T-helper 17 cell (primary cell): ENCODE measurements at regions not wholly inside any gene's neighbourhood (a gene's known extent, or its start where the extent isn't known, plus 50 kb on each side); places are given as distances from the start of the nearest gene placed in this dataset.
A peak's percentile ranks its signal among the peaks of the same experiment; 100 is the strongest.
"Not testable (repeated sequence)": the region's sequence is repeated elsewhere in the genome, so short reads cannot be mapped to it uniquely, and the experiment has no call there.

Experiments
- ATAC-seq: fragments of 150-1000 bp; cut with Tn5 transposase; 2 replicates; pipeline ENCODE4 v1.10.0; 2021; ENCODE audit warnings: mild to moderate bottlenecking, moderate library complexity
- DNase-seq, 3 donors: peaks; one replicate each; pipeline versions ENCODE4 v3.0.0 to v3.0.0-alpha.2; 2020 to 2021
- H3K9me3 ChIP-seq: one replicate; pipeline ENCODE4 v1.7.0; 2013; ENCODE audit warnings: low read length, mild to moderate bottlenecking; ENCODE audit not compliant: control insufficient read depth, poor library complexity, severe bottlenecking
- H3K27ac Mint-ChIP-seq: one replicate; pipeline ENCODE4 v1.8.0; 2022; ENCODE audit warnings: mild to moderate bottlenecking, moderate library complexity, mixed read lengths
- H3K27me3 Mint-ChIP-seq: one replicate; pipeline ENCODE4 v1.8.0; 2022; ENCODE audit warnings: mixed read lengths
- H3K36me3 Mint-ChIP-seq: one replicate; pipeline ENCODE4 v1.8.0; 2022; ENCODE audit warnings: low read depth, mixed read lengths
- H3K4me1 Mint-ChIP-seq: one replicate; pipeline ENCODE4 v1.8.0; 2022; ENCODE audit warnings: mild to moderate bottlenecking, mixed read lengths
- H3K4me3 Mint-ChIP-seq: one replicate; pipeline ENCODE4 v1.8.0; 2022; ENCODE audit warnings: mild to moderate bottlenecking, moderate library complexity, mixed read lengths

- no peaks in the 10 kb centered on the region for H3K9me3 ChIP-seq
- ATAC-seq (no peak), DNase-seq (no peak)
- Mint-ChIP-seq H3K36me3 (no peaks in the 10 kb centered on the region), H3K4me1 (peaks cover 14% of the 10 kb centered on the region), H3K27me3 (peaks cover 56% of the 10 kb centered on the region), H3K4me3 (no peak overlapping the region), H3K27ac (no peak overlapping the region)
Observed at GRCh38 chr17:21508211-21508610, 132.1 kb downstream of the KCNJ12 start.

- H3K27me3 Mint-ChIP-seq = peaks cover 60% of the 10 kb centered on the region
- not testable (repeated sequence) for H3K4me3 Mint-ChIP-seq, H3K27ac Mint-ChIP-seq, H3K36me3 Mint-ChIP-seq, ATAC-seq, H3K9me3 ChIP-seq, DNase-seq
- peaks cover 14% of the 10 kb centered on the region for H3K4me1 Mint-ChIP-seq
Observed at GRCh38 chr17:21509356-21509755, 133.2 kb downstream of the KCNJ12 start.

GRCh38 chr17:21510686-21511362 is 134.7 kb downstream of the KCNJ12 start:
- peaks cover 14% of the 10 kb centered on the region for H3K4me1 Mint-ChIP-seq
- H3K4me3 Mint-ChIP-seq = peak overlapping the region; percentile 82
- DNase-seq (no peak), ATAC-seq (peak; percentile 34)
- no peak overlapping the region for H3K27ac Mint-ChIP-seq
- no peaks in the 10 kb centered on the region for H3K36me3 Mint-ChIP-seq
- H3K27me3 Mint-ChIP-seq = peaks cover 61% of the 10 kb centered on the region
- no peaks in the 10 kb centered on the region for H3K9me3 ChIP-seq

GRCh38 chr17:21511363-21512195 is 135.4 kb downstream of the KCNJ12 start:
- Mint-ChIP-seq H3K4me3 (peak overlapping the region; percentile 82), H3K27me3 (peaks cover 64% of the 10 kb centered on the region), H3K4me1 (peaks cover 14% of the 10 kb centered on the region), H3K27ac (no peak overlapping the region), H3K36me3 (no peaks in the 10 kb centered on the region)
- peak; percentile 37 to 52 (median 51) for DNase-seq
- H3K9me3 ChIP-seq = no peaks in the 10 kb centered on the region
- ATAC-seq = peak; percentile 83

- DNase-seq (no peak), ATAC-seq (peak; percentile 8)
- H3K4me1 Mint-ChIP-seq = peaks cover 14% of the 10 kb centered on the region
- no peaks in the 10 kb centered on the region for H3K9me3 ChIP-seq
- no peak overlapping the region for H3K27ac Mint-ChIP-seq
- H3K4me3 Mint-ChIP-seq = peak overlapping the region; percentile 82
- H3K36me3 Mint-ChIP-seq = no peaks in the 10 kb centered on the region
- peaks cover 58% of the 10 kb centered on the region for H3K27me3 Mint-ChIP-seq
Observed at GRCh38 chr17:21512307-21513011, 136.3 kb downstream of the KCNJ12 start.

- ATAC-seq (peak; percentile 75), DNase-seq (peak; percentile 54 to 65 (median 61))
- Mint-ChIP-seq H3K4me3 (peak overlapping the region; percentile 67), H3K27me3 (peaks cover 58% of the 10 kb centered on the region), H3K36me3 (no peaks in the 10 kb centered on the region), H3K27ac (no peak overlapping the region), H3K4me1 (peaks cover 14% of the 10 kb centered on the region)
- H3K9me3 ChIP-seq = no peaks in the 10 kb centered on the region
Observed at GRCh38 chr17:21513012-21513570, 136.9 kb downstream of the KCNJ12 start.

- H3K36me3 Mint-ChIP-seq, DNase-seq, H3K9me3 ChIP-seq, ATAC-seq, H3K27ac Mint-ChIP-seq, H3K4me3 Mint-ChIP-seq: not testable (repeated sequence)
- Mint-ChIP-seq H3K4me1 (peaks cover 14% of the 10 kb centered on the region), H3K27me3 (peaks cover 57% of the 10 kb centered on the region)
Observed at GRCh38 chr17:21514567-21514966, 138.4 kb downstream of the KCNJ12 start.

GRCh38 chr17:21517538-21518293 is 141.6 kb downstream of the KCNJ12 start:
- H3K4me1 Mint-ChIP-seq = no peaks in the 10 kb centered on the region
- H3K27ac Mint-ChIP-seq = no peak overlapping the region
- no peak overlapping the region for H3K4me3 Mint-ChIP-seq
- no peak for ATAC-seq
- DNase-seq = no peak
- peaks cover 2% of the 10 kb centered on the region for H3K36me3 Mint-ChIP-seq
- H3K9me3 ChIP-seq = no peaks in the 10 kb centered on the region
- peaks cover 45% of the 10 kb centered on the region for H3K27me3 Mint-ChIP-seq

- no peak overlapping the region for H3K4me3 Mint-ChIP-seq
- no peak for DNase-seq
- no peaks in the 10 kb centered on the region for H3K4me1 Mint-ChIP-seq
- no peaks in the 10 kb centered on the region for H3K9me3 ChIP-seq
- H3K27me3 Mint-ChIP-seq = peaks cover 40% of the 10 kb centered on the region
- peaks cover 2% of the 10 kb centered on the region for H3K36me3 Mint-ChIP-seq
- no peak overlapping the region for H3K27ac Mint-ChIP-seq
- ATAC-seq = no peak
Observed at GRCh38 chr17:21522755-21523336, 146.7 kb downstream of the KCNJ12 start.

- Mint-ChIP-seq H3K36me3 (peaks cover 2% of the 10 kb centered on the region), H3K27me3 (peaks cover 35% of the 10 kb centered on the region), H3K4me1 (no peaks in the 10 kb centered on the region), H3K4me3 (no peak overlapping the region), H3K27ac (no peak overlapping the region)
- no peak for DNase-seq
- no peak for ATAC-seq
- H3K9me3 ChIP-seq = no peaks in the 10 kb centered on the region
Observed at GRCh38 chr17:21523497-21524210, 147.5 kb downstream of the KCNJ12 start.

GRCh38 chr17:21524211-21524591 is 148.0 kb downstream of the KCNJ12 start:
- Mint-ChIP-seq H3K4me1 (no peaks in the 10 kb centered on the region), H3K27me3 (peaks cover 29% of the 10 kb centered on the region), H3K4me3 (no peak overlapping the region), H3K36me3 (peaks cover 2% of the 10 kb centered on the region), H3K27ac (no peak overlapping the region)
- DNase-seq = no peak
- ATAC-seq = no peak
- no peaks in the 10 kb centered on the region for H3K9me3 ChIP-seq
